NB4 (cell line): ENCODE measurements at regions not wholly inside any gene's neighbourhood (a gene's known extent, or its start where the extent isn't known, plus 50 kb on each side); places are given as distances from the start of the nearest gene placed in this dataset.

Experiments used
- DNase-seq: peaks from one replicate; pipeline ENCODE4 v3.0.0; 2010; ENCODE audit warnings: low read depth
- H3K4me3 ChIP-seq: one replicate; pipeline ENCODE4 v1.5.1; 2011; ENCODE audit warnings: mild to moderate bottlenecking, low read depth, low read length, moderate library complexity
- CTCF ChIP-seq: IDR thresholded peaks from one replicate; pipeline ENCODE4 v1.5.1; 2012; ENCODE audit warnings: low read depth, low read length
- MYC ChIP-seq: IDR thresholded peaks from 2 replicates; pipeline ENCODE4 v1.6.1; 2011; ENCODE audit warnings: low read depth, low read length
- POLR2A ChIP-seq: IDR thresholded peaks from 2 replicates; pipeline ENCODE4 v1.6.1; 2011; ENCODE audit warnings: mild to moderate bottlenecking; ENCODE audit not compliant: insufficient read length; ENCODE audit errors: extremely low read depth
- TF ChIP-seq, protein P1 (sequence below): IDR thresholded peaks from 2 replicates; pipeline ENCODE4 v1.6.1; 2011; ENCODE audit warnings: low read depth, low read length

DNA sequence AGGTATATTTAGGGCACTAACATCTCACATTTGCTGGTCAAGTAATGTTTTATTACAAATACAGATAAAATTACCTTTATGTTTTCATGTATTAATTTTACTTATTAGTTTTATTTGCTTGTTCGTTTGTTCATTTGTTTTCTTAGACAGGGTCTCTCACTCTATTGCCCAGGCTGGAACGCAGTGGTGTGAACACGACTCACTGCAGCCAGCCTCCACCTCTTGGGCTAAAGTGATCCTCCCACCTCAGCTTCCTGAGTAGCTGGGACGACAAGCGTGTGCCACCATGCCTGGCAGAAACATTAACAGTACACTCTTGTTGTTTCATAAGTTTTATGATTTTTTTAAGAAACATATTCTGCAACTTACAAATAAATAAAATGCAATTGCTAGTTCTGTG lies 123.2 kb downstream of the ZNF608 start:
- TF ChIP-seq, protein P1, sequence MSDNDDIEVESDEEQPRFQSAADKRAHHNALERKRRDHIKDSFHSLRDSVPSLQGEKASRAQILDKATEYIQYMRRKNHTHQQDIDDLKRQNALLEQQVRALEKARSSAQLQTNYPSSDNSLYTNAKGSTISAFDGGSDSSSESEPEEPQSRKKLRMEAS, result no peak
- no peak for TF ChIP-seq CTCF
- no peak for TF ChIP-seq POLR2A
- TF ChIP-seq MYC, result no peak
- no peak for DNase-seq
- H3K4me3 ChIP-seq, result no peak overlapping the region

DNA sequence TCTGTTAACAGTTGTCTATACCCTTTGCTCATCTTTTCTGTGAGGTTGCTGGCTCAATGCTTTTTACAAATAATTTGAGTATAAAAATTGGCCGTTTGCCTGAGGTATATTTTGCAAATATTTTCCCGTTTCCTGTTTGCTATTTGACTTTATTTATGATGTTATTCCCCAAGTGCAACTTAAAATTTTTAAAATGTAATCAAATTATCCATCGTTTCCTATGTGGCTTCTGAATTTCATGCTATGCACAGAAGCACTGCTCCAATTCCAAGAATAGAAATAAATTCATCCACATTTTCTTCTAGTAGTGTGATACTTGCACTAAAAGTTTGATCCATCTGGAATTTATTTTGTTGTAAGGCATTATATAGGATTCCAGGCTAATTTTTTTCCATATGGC lies 123.6 kb downstream of the ZNF608 start:
- H3K4me3 ChIP-seq, result no peak overlapping the region
- no peak for DNase-seq
- TF ChIP-seq CTCF, result no peak

GRCh38 chr5:124621279-124621678 lies 125.2 kb downstream of the ZNF608 start:
- H3K4me3 ChIP-seq, result no peak overlapping the region
- DNase-seq, result no peak
- TF ChIP-seq, protein P1, result no peak
- TF ChIP-seq POLR2A (no peak), MYC (no peak), CTCF (no peak)

GRCh38 chr5:124620743-124621142 lies 125.7 kb downstream of the ZNF608 start:
- DNase-seq, result no peak
- TF ChIP-seq POLR2A (no peak), CTCF (no peak), MYC (no peak)
- TF ChIP-seq, protein P1, result no peak
- H3K4me3 ChIP-seq, result no peak overlapping the region

DNA sequence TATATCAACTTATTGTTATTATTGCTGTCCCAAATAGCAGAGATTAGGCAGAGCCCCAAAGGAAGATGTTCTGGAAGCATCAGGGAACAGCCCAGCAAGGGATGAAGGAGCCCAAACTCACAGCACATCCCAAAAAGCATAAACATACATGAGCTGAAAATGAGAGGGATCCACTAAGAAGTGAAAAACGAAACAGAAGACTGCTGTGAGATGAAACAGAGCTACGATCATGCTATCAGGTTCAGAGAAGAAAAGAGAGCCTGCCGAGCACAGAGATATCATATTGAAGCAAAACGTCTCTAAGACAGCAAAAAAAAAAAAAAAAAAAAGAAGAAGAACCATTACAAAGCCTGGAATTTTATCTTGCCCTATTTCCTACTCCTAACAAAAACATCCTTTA lies 127.3 kb downstream of the ZNF608 start:
- no peak for DNase-seq
- no peak overlapping the region for H3K4me3 ChIP-seq
- no peak for TF ChIP-seq MYC

DNA sequence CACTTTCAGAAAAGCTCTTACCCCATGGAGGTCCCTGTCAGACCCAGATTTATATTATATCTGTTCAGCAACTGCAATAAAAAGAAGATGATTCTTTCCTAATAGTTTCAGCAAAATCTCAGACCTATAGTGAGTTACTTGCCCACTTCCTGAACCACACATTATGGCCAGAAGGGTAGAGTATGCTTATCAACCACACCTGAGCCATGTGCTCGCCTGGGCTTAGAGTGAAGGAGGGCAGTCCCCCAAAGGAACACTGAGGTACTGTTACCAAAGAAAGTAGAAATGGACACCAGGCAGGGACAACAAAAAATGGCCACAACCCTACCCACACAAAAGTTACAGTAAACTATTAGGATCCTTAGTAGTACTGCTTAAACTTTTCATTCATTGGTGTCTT lies 128.7 kb downstream of the ZNF608 start:
- TF ChIP-seq MYC (no peak), POLR2A (no peak)
- DNase-seq, result no peak

GRCh38 chr5:124614836-124615385 lies 131.5 kb downstream of the ZNF608 start:
- DNase-seq, result no peak
- no peak for TF ChIP-seq CTCF
- TF ChIP-seq MYC, result no peak
- no peak overlapping the region for H3K4me3 ChIP-seq

More for the DNA sequence above, 128.7 kb downstream of the ZNF608 start:
- no peak overlapping the region for H3K4me3 ChIP-seq
